BE2C (cell line): ENCODE measurements at regions not wholly inside any gene's neighbourhood (a gene's known extent, or its start where the extent isn't known, plus 50 kb on each side); places are given as distances from the start of the nearest gene placed in this dataset.
A peak's percentile ranks its signal among the peaks of the same experiment; 100 is the strongest.

Experiments used
- DNase-seq: peaks from one replicate; pipeline ENCODE4 v3.0.0-alpha.2; 2020
- H3K27me3 ChIP-seq: fragments of 250-450 bp; sonication (Bioruptor Pico); 2 replicates; pipeline ENCODE4 v1.5.1; 2020; ENCODE audit warnings: mild to moderate bottlenecking
- H3K36me3 ChIP-seq: fragments of 250-450 bp; sonication (Bioruptor Pico); 2 replicates; pipeline ENCODE4 v1.5.1; 2020; ENCODE audit warnings: mild to moderate bottlenecking
- H3K4me1 ChIP-seq: fragments of 250-450 bp; sonication (Bioruptor Pico); 2 replicates; pipeline ENCODE4 v1.5.1; 2020
- H3K4me3 ChIP-seq: 2 replicates; pipeline ENCODE4 v1.5.1; 2011; ENCODE audit warnings: low read depth, low read length
- H3K9me3 ChIP-seq: fragments of 250-450 bp; sonication (Bioruptor Pico); 2 replicates; pipeline ENCODE4 v1.5.1; 2020
- TF ChIP-seq, protein P1 (sequence below): IDR thresholded peaks from 2 replicates; pipeline ENCODE4 v1.5.1; 2012; ENCODE audit warnings: mild to moderate bottlenecking, low read depth, low read length

DNA sequence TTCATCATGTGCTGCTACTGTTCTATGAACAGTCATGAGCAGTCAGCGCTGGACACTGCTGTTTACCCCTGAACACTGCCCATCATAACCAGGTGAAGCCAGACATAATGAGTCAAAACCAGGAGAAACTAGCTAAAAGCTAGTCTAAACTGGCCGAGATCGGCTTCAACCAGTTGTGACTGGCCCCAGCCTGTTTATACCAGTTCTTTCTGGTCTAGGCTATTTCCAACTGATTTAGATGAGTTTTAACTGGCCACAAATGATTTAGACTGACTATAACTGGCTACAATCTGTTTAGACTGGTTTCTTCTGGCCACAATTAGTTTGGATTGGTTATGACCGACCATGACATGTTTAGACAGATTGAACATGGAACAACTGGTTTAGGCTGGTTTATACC lies 348.3 kb upstream of the CAMK1G start:
- TF ChIP-seq, protein P1, sequence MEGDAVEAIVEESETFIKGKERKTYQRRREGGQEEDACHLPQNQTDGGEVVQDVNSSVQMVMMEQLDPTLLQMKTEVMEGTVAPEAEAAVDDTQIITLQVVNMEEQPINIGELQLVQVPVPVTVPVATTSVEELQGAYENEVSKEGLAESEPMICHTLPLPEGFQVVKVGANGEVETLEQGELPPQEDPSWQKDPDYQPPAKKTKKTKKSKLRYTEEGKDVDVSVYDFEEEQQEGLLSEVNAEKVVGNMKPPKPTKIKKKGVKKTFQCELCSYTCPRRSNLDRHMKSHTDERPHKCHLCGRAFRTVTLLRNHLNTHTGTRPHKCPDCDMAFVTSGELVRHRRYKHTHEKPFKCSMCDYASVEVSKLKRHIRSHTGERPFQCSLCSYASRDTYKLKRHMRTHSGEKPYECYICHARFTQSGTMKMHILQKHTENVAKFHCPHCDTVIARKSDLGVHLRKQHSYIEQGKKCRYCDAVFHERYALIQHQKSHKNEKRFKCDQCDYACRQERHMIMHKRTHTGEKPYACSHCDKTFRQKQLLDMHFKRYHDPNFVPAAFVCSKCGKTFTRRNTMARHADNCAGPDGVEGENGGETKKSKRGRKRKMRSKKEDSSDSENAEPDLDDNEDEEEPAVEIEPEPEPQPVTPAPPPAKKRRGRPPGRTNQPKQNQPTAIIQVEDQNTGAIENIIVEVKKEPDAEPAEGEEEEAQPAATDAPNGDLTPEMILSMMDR: no peak
- no peak for DNase-seq
- Histone ChIP-seq H3K4me3 (no peak overlapping the region), H3K27me3 (no peaks in the 10 kb centered on the region), H3K36me3 (no peaks in the 10 kb centered on the region), H3K9me3 (no peaks in the 10 kb centered on the region), H3K4me1 (no peaks in the 10 kb centered on the region; the same call in 1 of the 2 replicates)

DNA sequence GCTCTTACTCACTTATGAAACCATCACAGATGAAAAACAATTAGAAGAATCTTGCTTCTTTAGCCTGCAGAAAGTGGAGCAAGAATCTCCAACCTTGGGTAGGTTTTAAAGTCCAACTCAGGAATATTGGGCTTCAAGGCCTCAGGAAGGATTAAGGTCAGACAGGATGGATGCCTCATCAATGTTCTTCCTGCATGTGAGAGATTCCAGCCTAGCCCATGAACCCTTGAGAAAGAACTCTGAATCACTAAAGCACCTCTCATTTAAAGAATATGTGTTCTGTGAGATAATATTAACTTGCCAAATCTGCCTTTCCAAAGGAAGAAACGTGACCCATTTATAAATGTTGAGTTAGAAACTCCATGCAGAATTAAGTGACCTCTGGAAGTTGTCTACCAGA lies 345.2 kb upstream of the CAMK1G start:
- no peaks in the 10 kb centered on the region for H3K9me3 ChIP-seq
- no peaks in the 10 kb centered on the region for H3K4me1 ChIP-seq
- no peaks in the 10 kb centered on the region for H3K27me3 ChIP-seq
- TF ChIP-seq, protein P1: no peak
- no peak overlapping the region for H3K4me3 ChIP-seq
- H3K36me3 ChIP-seq: no peaks in the 10 kb centered on the region
- no peak for DNase-seq

DNA sequence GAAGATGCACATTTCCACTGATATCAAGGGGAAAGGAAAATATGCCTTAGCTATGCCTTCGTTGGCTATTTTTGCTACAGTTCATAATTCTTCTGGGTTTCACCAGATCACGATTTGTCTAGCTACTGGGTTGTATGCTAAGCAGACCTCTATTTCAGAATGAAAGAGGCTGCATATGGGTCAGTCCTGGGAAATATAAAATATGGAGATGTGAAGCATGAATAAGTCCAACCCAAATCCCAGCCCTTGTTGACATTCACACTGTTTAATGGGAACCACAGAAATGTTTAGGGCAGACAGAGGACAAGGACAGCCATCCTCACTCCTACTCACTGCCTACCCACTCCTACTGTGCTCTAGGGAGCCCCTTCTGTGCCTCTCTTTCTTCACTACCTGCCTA lies 343.2 kb upstream of the CAMK1G start:
- H3K4me1 ChIP-seq: no peaks in the 10 kb centered on the region
- no peak overlapping the region for H3K4me3 ChIP-seq
- TF ChIP-seq, protein P1: no peak
- no peak for DNase-seq
- no peaks in the 10 kb centered on the region for H3K36me3 ChIP-seq
- H3K27me3 ChIP-seq: no peaks in the 10 kb centered on the region
- H3K9me3 ChIP-seq: no peaks in the 10 kb centered on the region

DNA sequence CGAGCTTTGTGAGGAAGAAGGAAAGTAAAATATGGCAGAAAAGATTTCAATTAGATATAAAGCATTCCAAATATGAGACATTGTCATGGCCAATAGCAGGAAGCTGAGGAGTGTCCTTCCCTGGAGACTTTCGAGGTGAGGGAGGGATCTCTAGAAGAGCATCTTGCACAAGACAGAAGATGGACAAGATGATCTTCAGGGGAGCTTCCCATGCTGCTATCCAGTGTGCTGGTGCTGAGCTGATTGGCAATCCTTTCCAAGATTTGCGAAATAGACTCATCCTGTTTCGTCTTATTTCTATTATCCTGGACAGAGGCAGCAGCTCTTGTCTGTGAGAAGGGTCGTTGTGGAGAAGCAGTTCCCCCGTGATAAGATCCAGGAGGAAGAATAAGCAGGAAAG lies 342.0 kb upstream of the CAMK1G start:
- no peaks in the 10 kb centered on the region for H3K27me3 ChIP-seq
- no peak overlapping the region for H3K4me3 ChIP-seq
- H3K4me1 ChIP-seq: no peaks in the 10 kb centered on the region
- H3K36me3 ChIP-seq: no peaks in the 10 kb centered on the region
- no peaks in the 10 kb centered on the region for H3K9me3 ChIP-seq
- DNase-seq: no peak
- TF ChIP-seq, protein P1: no peak

DNA sequence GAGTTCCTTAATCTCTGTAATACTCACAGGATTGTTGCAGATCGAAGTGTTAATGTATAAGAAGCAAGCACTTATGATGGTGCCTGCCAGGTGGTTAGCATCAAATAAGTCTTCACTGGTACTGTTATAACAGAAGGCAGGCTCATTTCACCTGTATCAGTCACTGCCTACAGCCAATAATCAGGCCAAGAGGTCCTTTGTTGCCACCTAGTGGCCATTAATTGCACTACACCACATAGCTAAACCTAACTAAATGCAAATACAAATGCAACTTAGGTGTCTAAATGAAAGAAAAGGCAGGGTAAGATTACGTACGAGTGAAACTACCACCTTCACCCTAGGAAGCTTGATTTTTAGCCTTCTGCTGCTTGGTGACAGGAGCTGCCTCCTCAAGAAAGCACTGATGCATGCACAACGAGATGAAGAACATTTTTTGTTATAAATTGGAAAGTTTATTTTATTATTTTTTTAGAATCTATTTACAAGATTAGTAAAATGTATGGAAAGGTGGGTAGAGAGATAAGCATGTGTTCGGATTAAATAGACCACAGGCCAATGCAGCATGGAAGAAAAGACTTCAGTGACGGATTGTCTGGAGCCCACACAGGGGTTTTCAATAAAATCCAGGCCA lies 334.8 kb upstream of the CAMK1G start:
- no peak overlapping the region for H3K4me3 ChIP-seq
- TF ChIP-seq, protein P1: peak; percentile 95
- no peaks in the 10 kb centered on the region for H3K27me3 ChIP-seq
- H3K9me3 ChIP-seq: no peaks in the 10 kb centered on the region
- peak; percentile 65 for DNase-seq
- H3K4me1 ChIP-seq: peaks cover 26% of the 10 kb centered on the region
- H3K36me3 ChIP-seq: no peaks in the 10 kb centered on the region

DNA sequence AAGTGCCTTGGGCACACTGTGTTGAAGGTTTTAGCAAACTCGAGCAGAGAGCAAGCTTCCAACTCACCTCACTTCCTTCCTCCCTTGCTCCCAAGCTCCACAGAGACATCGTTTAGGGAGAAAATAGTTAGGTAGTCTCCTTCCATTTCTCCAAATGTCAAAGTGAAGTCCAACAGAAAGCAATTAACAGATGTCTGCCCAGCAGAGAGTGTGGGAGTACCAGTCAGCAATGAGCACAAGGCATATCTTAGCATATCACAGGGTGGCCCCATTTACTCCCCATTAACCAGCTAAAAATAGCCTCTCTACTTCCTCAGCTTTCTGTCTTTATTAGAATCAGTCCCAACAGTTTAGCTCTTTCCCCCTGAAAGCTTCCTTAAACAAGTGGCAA lies 334.2 kb upstream of the CAMK1G start:
- H3K4me1 ChIP-seq: peaks cover 26% of the 10 kb centered on the region
- peak overlapping the region; percentile 2; the same call in 1 of the 2 replicates for H3K4me3 ChIP-seq
- H3K9me3 ChIP-seq: no peaks in the 10 kb centered on the region
- DNase-seq: peak; percentile 52
- TF ChIP-seq, protein P1: no peak
- no peaks in the 10 kb centered on the region for H3K27me3 ChIP-seq
- H3K36me3 ChIP-seq: no peaks in the 10 kb centered on the region
